ENCODE measurements at regions not wholly inside any gene's neighbourhood (a gene's known extent, or its start where the extent isn't known, plus 50 kb on each side); places are given as distances from the start of the nearest gene placed in this dataset.

GRCh38 chr2:19228181-19228593 lies 130.2 kb downstream of the OSR1 start:
- TF ChIP-seq CTCF (conservative IDR thresholded peaks at IDR 0.05; ENCODE audit: low read length) = no peak
- no peak for TF ChIP-seq EZH2phosphoT487 (IDR thresholded peaks at IDR 0.05; ENCODE audit: borderline replicate concordance)

All from Loucy (cell line).